Prostate gland (tissue), 2 donors: ENCODE measurements at regions not wholly inside any gene's neighbourhood (a gene's known extent, or its start where the extent isn't known, plus 50 kb on each side); places are given as distances from the start of the nearest gene placed in this dataset.

ENCODE experiments used
- POLR2A ChIP-seq: fragments of 450-650 bp; IDR thresholded peaks from one replicate; pipeline ENCODE4 v1.6.1; 2016; ENCODE audit warnings: antibody characterized with exemption, mild to moderate bottlenecking
- POLR2AphosphoS5 ChIP-seq: sonication (generic); formaldehyde crosslinking; IDR thresholded peaks from one replicate; pipeline ENCODE4 v1.6.1; 2017; ENCODE audit warnings: antibody characterized with exemption
- TF ChIP-seq, protein P1 (sequence below), 4 experiments: fragments of 200-600 bp in 2 of 4; fragments of 450-650 bp in 2 of 4; sonication (generic) in 2 of 4; IDR thresholded peaks; 1 replicate in 3 of 4; 2 replicates in 1 of 4; pipeline ENCODE4 v1.5.1; 2016 to 2019; ENCODE audit warnings: antibody characterized with exemption in 4 of 4, mild to moderate bottlenecking in 2 of 4, moderate library complexity in 2 of 4

DNA sequence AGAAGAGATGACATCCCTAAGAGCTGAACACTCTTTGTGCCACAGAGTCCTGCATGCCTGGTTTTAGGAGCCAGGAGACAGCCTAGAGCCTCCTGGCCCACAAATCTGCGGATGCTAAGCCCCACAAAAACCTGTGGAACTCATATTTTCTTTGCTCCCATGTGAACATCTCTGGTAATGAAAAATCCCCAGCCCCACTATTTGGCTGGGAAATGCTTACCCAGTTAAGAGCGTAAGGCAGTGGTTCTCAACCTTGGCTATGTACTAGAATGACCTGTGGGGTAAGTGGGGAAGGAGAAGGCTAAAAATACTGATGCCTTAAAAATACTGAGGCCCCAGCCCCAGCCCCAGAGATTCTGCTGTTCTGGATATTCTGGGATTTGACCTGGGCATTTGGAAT is 208.1 kb downstream of the EN1 start:
- TF ChIP-seq POLR2A (no peak), POLR2AphosphoS5 (no peak)
- TF ChIP-seq, protein P1, sequence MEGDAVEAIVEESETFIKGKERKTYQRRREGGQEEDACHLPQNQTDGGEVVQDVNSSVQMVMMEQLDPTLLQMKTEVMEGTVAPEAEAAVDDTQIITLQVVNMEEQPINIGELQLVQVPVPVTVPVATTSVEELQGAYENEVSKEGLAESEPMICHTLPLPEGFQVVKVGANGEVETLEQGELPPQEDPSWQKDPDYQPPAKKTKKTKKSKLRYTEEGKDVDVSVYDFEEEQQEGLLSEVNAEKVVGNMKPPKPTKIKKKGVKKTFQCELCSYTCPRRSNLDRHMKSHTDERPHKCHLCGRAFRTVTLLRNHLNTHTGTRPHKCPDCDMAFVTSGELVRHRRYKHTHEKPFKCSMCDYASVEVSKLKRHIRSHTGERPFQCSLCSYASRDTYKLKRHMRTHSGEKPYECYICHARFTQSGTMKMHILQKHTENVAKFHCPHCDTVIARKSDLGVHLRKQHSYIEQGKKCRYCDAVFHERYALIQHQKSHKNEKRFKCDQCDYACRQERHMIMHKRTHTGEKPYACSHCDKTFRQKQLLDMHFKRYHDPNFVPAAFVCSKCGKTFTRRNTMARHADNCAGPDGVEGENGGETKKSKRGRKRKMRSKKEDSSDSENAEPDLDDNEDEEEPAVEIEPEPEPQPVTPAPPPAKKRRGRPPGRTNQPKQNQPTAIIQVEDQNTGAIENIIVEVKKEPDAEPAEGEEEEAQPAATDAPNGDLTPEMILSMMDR (IDR thresholded peaks at IDR 0.05) = no peak
